HepG2 (cell line): ENCODE measurements at regions not wholly inside any gene's neighbourhood (a gene's known extent, or its start where the extent isn't known, plus 50 kb on each side); places are given as distances from the start of the nearest gene placed in this dataset.
"Not testable (repeated sequence)": the region's sequence is repeated elsewhere in the genome, so short reads cannot be mapped to it uniquely, and the experiment has no call there.

Experiments
- FOXA1 ChIP-seq, 2 experiments: fragments of 450-650 bp in 1 of 2; sonication (generic) in 1 of 2; formaldehyde crosslinking in 1 of 2; IDR thresholded peaks; 2 replicates each; pipeline versions ENCODE4 v1.4.0 to v1.6.1; 2016 to 2020; ENCODE audit warnings: missing genetic modification reagents in 1 of 2
- MYNN ChIP-seq: sonication (generic); formaldehyde crosslinking; IDR thresholded peaks from 2 replicates; pipeline ENCODE4 v1.4.0; 2020; ENCODE audit warnings: mild to moderate bottlenecking, low read depth, missing genetic modification reagents
- POGZ ChIP-seq: sonication (generic); formaldehyde crosslinking; IDR thresholded peaks from 2 replicates; pipeline ENCODE4 v1.4.0; 2020; ENCODE audit warnings: mild to moderate bottlenecking, missing genetic modification reagents
- SRSF9 ChIP-seq: fragments of 200-400 bp; formaldehyde crosslinking; IDR thresholded peaks from 2 replicates; pipeline ENCODE4 v1.6.1; 2018; ENCODE audit warnings: borderline replicate concordance, mild to moderate bottlenecking, low read depth, low read length; ENCODE audit not compliant: insufficient read depth, poor library complexity, severe bottlenecking
- SYNCRIP ChIP-seq: fragments of 200-400 bp; formaldehyde crosslinking; IDR thresholded peaks from 2 replicates; pipeline ENCODE4 v1.6.1; 2018; ENCODE audit warnings: mild to moderate bottlenecking, low read depth, low read length; ENCODE audit not compliant: insufficient read depth
- TAF1 ChIP-seq: sonication (generic); formaldehyde crosslinking; IDR thresholded peaks from 2 replicates; pipeline ENCODE4 v1.4.0; 2020; ENCODE audit warnings: missing genetic modification reagents
- ZBTB40 ChIP-seq, 2 experiments: fragments of 450-650 bp in 1 of 2; sonication (generic) in 1 of 2; formaldehyde crosslinking in 1 of 2; IDR thresholded peaks; 2 replicates each; pipeline versions ENCODE4 v1.6.1 to v1.8.0; 2016 to 2022; ENCODE audit warnings: antibody characterized with exemption in 1 of 2, mild to moderate bottlenecking in 1 of 2, missing genetic modification reagents in 1 of 2
- ZNF816 ChIP-seq: sonication (generic); formaldehyde crosslinking; IDR thresholded peaks from 2 replicates; pipeline ENCODE4 v1.8.0; 2022; ENCODE audit warnings: missing genetic modification reagents, mild to moderate bottlenecking, borderline replicate concordance
- TF ChIP-seq, protein P1 (sequence below): sonication (generic); formaldehyde crosslinking; IDR thresholded peaks from 2 replicates; pipeline ENCODE4 v1.4.0; 2020; ENCODE audit warnings: missing genetic modification reagents

GRCh38 chr16:70062947-70063346, 51.2 kb upstream of the PDPR start:
- TF ChIP-seq, protein P1, sequence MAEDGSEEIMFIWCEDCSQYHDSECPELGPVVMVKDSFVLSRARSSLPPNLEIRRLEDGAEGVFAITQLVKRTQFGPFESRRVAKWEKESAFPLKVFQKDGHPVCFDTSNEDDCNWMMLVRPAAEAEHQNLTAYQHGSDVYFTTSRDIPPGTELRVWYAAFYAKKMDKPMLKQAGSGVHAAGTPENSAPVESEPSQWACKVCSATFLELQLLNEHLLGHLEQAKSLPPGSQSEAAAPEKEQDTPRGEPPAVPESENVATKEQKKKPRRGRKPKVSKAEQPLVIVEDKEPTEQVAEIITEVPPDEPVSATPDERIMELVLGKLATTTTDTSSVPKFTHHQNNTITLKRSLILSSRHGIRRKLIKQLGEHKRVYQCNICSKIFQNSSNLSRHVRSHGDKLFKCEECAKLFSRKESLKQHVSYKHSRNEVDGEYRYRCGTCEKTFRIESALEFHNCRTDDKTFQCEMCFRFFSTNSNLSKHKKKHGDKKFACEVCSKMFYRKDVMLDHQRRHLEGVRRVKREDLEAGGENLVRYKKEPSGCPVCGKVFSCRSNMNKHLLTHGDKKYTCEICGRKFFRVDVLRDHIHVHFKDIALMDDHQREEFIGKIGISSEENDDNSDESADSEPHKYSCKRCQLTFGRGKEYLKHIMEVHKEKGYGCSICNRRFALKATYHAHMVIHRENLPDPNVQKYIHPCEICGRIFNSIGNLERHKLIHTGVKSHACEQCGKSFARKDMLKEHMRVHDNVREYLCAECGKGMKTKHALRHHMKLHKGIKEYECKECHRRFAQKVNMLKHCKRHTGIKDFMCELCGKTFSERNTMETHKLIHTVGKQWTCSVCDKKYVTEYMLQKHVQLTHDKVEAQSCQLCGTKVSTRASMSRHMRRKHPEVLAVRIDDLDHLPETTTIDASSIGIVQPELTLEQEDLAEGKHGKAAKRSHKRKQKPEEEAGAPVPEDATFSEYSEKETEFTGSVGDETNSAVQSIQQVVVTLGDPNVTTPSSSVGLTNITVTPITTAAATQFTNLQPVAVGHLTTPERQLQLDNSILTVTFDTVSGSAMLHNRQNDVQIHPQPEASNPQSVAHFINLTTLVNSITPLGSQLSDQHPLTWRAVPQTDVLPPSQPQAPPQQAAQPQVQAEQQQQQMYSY (CRISPR knock-in tag): not testable (repeated sequence)
- TF ChIP-seq TAF1 (CRISPR knock-in tag); MYNN (CRISPR knock-in tag); ZBTB40 (IDR thresholded peaks at IDR 0.05); ZBTB40 (CRISPR knock-in tag; IDR thresholded peaks at IDR 0.05); POGZ (CRISPR knock-in tag); FOXA1 (IDR thresholded peaks at IDR 0.05); FOXA1 (CRISPR knock-in tag; IDR thresholded peaks at IDR 0.05); SRSF9; SYNCRIP; ZNF816 (CRISPR knock-in tag): not testable (repeated sequence)
